ENCODE measurements at regions not wholly inside any gene's neighbourhood (a gene's known extent, or its start where the extent isn't known, plus 50 kb on each side); places are given as distances from the start of the nearest gene placed in this dataset.

DNA sequence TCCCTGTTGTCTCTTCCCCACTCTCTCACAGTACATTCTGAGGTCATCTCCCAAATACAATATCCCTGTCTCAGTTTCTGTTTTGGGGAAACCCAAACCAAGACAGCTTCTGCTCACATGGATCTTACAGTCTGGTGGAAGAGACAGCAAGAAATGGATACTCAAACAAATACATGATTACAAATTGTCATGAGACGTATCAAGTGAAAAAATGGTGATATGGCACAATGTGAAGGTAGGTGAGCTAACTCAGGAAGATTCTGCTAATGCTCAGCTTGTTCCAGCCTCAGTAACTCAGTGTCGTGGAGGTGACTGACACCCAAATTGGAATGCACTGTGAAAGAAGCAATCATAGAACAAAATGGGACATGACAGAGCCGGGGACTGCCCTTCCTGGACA lies 68.3 kb downstream of the CHST1 start:
- DNase-seq = no peak

DNA sequence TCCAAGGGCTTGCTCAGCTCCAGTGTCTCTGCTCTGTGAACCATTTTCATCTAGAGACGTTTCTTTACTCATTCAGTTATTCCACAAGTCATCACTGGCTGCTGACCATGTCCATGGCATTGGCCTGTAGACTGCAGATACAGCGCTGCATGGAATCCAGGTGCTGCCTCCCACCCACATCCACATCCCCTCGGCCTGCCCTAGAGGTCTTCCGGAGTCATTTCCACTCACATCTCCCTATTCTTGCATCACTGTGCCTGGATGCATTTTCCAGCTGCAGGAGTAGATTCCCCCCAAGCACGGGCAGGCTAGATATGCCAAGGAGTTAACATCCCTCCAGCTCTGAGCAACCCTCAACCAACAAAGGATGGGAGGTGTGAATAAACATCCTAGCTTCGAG lies 68.9 kb downstream of the CHST1 start:
- DNase-seq = no peak

DNA sequence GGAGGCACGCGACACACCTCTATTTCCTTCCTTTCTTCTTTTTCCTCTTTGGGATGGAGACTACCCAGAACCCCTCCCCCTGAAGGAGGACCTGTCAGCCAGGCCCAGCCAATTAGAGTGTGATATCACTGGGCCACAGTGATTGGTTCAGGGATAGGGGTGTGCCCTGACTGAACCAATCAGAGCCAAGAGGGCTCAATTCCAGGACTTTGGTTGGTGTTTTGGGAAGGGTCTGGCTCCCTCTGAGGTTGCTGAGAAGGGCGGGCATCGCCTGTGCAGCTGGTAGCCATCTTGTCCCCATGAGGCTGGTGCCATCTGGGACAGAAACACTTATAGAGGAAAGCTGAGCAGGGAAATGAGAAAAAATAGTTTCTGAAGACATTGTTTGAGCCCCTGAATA lies 71.4 kb downstream of the CHST1 start:
- no peak for DNase-seq

DNA sequence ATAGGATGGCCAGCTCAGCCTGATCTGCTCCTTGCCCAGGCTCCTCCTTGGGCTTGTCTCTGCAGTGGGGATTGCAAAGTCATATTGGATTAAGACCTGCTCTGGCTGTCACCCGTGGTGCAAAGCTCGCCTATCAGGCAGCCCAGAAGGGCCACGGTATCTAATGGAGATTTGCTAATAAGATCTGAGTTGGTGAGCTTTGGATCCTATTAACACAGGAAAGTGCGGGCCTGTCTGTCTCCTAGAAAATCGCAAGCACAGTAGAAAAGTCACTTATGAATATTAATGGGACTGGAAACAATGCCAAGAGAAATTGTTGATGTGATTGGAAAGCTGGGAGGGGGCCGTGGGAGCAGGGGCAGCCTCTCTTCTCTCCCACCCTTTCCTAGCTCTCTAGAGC lies 72.8 kb downstream of the CHST1 start:
- DNase-seq = no peak

- DNase-seq = no peak
Observed at GRCh38 chr11:45590743-45591142, 74.7 kb downstream of the CHST1 start.

DNA sequence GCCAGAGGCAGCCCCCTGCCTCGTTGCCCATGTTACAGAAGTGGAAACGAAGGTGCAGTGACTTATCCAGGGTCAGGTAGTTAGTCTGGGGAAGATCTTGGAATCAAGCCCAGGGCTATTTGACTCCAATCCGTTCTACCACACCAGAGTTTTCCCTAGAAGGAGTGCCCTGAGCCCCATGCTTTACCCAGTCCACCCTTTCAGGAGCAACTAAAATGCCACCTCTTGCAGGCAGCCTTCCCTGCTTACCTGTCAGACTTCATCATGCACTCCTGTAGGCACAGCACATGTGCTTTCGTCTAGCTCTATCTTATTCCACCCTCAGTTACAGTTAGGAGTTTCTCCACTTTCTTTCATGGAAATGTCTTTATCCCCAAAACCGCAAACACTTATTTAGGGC lies 80.2 kb downstream of the CHST1 start:
- no peak for DNase-seq

DNA sequence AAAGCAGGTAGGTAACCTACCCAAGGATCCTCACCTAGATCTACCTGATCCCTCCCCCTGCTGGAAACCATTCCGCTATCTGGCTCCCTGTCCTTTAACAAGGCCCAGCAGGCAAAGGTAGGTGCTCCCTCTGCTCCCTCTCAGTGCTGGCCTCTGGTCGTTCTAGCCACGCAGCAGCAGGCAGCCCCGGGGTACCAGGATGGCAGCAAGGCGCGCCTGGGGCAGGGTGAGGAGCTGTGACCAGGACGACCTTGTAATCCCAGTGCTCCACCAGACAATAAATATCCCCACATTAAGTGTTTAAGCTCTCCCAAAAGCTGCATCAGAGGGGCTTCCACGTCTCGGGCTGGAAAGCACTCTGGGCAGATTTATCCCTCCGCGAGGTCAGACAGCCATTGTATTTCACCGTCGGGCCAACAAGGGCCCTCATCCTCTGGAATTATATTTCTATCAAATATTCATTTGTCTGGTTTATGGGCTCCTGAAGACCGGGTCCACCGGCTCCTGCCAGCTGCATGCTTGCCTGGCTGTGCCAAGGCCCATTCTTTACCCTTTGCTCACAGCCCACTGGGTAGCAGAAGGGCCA lies 81.3 kb downstream of the CHST1 start:
- DNase-seq = no peak

DNA sequence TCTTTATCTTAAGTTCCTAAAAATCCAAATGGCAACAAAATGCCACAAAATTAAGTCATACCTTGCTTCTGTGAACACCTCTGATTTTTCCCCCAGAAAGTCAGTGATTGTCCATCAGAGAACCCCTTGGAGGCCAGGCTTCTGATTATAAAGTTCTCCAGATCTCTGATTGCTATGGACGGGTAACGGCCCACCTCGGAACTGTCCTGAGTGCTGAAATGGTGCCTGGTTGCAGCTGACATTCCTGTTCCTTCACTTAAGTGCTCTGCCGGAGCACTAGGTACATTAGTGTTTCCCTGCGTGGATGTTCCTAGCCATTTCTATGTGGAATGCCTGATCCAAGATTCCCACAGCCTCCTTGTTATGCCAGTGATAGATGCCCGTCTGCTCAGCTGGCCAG lies 85.0 kb downstream of the CHST1 start:
- no peak for DNase-seq

GRCh38 chr11:45578316-45578715 lies 87.1 kb downstream of the CHST1 start:
- no peak for DNase-seq

DNA sequence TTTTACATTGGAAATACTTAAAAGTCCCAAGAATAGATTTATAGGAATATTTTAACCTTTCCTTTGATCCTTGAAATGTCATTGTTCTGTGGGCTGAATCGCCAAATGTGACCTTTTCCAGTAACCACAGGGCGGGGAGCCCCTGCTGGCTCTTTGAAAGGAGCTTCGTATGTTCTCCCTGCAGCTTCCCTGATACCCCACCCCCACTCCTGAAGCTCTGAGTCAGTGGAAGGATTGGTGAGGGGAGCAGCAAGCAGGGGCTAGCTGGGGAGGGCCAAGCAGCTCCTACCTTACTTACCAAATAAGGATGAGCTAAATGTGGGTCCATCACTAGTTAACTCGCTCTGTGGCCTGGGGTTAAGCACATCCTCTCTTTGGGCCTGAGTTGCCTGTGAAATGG lies 87.7 kb downstream of the CHST1 start:
- no peak for DNase-seq

GRCh38 chr11:45576461-45577215 lies 88.8 kb downstream of the CHST1 start:
- DNase-seq = no peak

DNA sequence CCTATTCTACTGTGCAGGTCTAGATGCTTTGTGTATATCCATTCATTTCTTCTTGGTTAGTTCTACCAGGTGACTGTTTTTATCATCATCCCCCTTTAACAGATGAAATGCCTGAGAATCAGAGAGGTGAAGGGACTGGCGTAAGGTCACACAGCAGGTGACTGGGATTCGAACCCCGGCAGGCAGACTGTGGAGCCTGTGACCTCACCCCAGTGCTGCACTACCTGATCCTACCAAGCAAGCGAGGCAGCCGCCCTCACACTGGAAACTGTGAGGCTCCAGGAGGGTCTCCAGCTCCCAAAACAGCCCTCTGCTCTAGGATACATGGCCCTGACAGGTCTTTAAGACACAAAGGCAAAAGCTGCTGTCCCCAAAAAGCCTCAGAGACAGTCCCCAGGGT lies 91.7 kb downstream of the CHST1 start:
- no peak for DNase-seq

- DNase-seq = no peak
Observed at GRCh38 chr11:45572354-45573123, 92.9 kb downstream of the CHST1 start.

- no peak for DNase-seq
Observed at GRCh38 chr11:45569776-45570175, 95.6 kb downstream of the CHST1 start.

- no peak for DNase-seq
Observed at GRCh38 chr11:45568049-45568448, 97.4 kb downstream of the CHST1 start.

GRCh38 chr11:45565446-45565988 lies 99.9 kb downstream of the CHST1 start:
- DNase-seq = no peak

GRCh38 chr11:45563810-45564209 lies 101.6 kb downstream of the CHST1 start:
- no peak for DNase-seq

DNA sequence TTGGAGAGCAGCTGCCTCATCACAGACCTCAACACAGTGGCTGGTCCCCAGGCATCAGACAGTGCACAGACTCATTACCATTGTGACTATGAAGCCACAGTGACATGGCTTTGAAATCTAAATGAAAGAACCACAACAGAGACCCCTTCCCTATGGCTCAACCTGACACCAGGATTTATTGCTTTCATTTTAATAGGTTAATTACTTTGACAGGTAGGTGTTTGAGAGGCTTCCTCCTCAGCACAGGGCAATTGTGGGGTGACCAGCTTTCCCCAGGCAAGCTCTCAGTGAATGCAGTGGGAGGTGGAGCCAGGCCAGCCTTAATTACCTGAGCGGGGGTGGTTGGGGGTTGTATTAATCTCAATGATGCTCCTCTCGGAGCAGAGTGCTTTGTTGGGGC lies 102.3 kb downstream of the CHST1 start:
- DNase-seq = no peak

DNA sequence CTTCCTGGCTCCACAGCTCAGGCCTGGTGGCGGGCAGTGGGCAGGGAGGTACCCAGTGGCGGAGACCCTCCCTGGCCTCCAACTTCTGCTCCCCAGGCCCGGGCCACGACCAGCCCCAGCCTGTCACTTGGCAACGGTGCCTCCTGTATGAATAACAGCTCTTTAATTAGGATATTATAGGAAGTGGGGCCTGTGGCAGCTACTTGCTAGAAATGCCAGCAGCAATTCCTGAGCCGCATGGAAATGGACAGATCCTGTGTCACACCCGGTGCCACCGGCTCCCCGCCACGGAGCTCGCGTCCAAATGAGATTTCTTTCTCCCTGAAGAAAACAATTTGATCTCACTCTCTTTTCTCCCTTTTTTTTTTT lies 104.5 kb downstream of the CHST1 start:
- no peak for DNase-seq

GRCh38 chr11:45560155-45560912 lies 105.1 kb downstream of the CHST1 start:
- no peak for DNase-seq

DNA sequence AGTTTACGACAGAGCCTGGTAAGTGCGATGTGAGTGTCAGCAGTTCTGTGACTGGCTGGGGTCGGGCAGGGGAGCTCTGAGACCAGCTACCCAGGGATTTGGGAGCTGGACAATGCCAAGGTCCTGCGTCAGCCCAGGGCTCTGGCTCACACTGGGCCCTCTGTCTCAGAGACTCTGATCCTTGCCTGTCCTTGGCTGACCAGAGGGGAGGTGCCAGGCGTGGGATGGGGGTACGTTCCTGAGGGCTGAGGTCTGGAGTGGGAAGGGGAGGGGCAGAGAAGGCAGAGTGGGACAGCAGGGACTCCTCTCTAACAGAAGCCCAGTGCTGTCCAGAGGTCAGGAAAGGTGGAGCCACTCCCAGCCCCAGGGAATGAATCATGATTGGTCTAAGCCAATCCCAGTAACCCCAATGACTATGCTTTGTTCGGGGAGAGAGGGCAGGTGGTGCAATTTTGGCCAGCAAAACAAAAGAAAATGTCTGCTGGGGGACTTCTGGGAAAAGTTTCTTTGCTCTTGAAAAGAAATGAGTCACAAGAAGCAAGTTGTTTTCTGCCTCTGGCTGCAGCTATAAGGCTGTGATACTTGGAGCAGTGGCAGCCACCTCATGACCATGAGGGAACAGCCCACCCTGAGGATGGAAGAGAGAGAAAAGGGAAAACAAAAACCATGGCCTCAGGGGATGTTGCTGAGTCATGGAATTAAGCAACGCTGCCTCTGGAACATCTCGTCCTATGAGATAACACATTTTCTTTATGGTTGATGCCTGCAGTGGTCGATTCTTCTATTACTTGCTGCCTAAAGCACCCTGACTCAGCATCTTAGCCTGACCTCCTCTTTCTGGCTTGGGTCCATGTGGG lies 108.3 kb downstream of the CHST1 start:
- no peak for DNase-seq
